ENCODE measurements at regions not wholly inside any gene's neighbourhood (a gene's known extent, or its start where the extent isn't known, plus 50 kb on each side); places are given as distances from the start of the nearest gene placed in this dataset.

- H3K4me3 ChIP-seq (ENCODE audit: control insufficient read depth, low read depth, low read length) = no peak overlapping the region
- DNase-seq (ENCODE audit: low read depth) = no peak
- TF ChIP-seq CTCF (conservative IDR thresholded peaks at IDR 0.05; ENCODE audit: control insufficient read depth, insufficient read depth, low read depth, low read length) = no peak
Measured at GRCh38 chr2:163302141-163302540, 433.7 kb downstream of the FIGN start.

GRCh38 chr2:163291790-163292189 lies 444.0 kb downstream of the FIGN start:
- DNase-seq (ENCODE audit: low read depth) = no peak
- TF ChIP-seq CTCF (conservative IDR thresholded peaks at IDR 0.05; ENCODE audit: control insufficient read depth, insufficient read depth, low read depth, low read length) = no peak
- no peak overlapping the region for H3K4me3 ChIP-seq (ENCODE audit: control insufficient read depth, low read depth, low read length)

GRCh38 chr2:163281717-163282116 lies 443.1 kb upstream of the KCNH7 start:
- H3K4me3 ChIP-seq (ENCODE audit: control insufficient read depth, low read depth, low read length) = no peak overlapping the region
- no peak for TF ChIP-seq CTCF (conservative IDR thresholded peaks at IDR 0.05; ENCODE audit: control insufficient read depth, insufficient read depth, low read depth, low read length)
- no peak for DNase-seq (ENCODE audit: low read depth)

GRCh38 chr2:163269374-163270021 lies 430.9 kb upstream of the KCNH7 start:
- H3K4me3 ChIP-seq (ENCODE audit: control insufficient read depth, low read depth, low read length) = no peak overlapping the region
- TF ChIP-seq CTCF (conservative IDR thresholded peaks at IDR 0.05; ENCODE audit: control insufficient read depth, insufficient read depth, low read depth, low read length) = no peak
- DNase-seq (ENCODE audit: low read depth) = no peak

DNA sequence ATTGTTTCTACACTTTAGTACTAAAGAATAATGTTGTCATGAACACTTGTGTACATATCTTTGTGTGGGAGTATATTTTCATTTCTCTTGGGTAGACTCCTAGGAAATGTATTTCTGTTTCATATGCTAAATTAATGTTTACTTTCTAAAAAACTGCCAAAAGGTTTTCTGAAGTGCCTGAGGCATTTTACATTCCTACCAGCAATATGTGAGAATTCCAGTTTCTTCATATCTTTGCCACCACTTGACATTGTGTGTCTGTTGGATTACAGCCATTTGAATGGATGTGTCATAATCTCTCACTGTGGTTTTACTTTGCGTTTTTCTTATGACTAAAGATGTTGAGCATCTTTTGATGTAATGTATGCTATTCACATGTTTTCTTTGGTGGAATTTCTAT lies 428.2 kb upstream of the KCNH7 start:
- H3K4me3 ChIP-seq (ENCODE audit: control insufficient read depth, low read depth, low read length) = no peak overlapping the region
- peak; percentile 28 for TF ChIP-seq CTCF (conservative IDR thresholded peaks at IDR 0.05; ENCODE audit: control insufficient read depth, insufficient read depth, low read depth, low read length)
- DNase-seq (ENCODE audit: low read depth) = peak; percentile 95

DNA sequence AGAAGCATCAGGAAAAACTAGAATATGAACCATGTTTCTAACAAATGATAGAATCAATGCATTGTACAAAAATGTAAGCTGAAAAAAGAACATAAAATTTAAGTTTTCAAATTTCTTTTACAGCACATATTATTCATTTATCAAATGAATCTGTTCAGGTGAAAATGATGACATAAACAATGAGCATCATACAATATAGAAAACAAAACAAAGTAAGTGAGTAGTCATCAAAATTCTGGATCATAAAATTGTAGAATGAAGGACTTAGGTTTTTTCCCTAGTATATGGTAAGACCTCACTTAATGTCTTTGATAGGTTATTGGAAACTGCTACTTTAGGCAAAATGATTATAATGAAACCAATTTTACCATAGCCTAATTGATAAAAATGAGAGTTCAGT lies 427.0 kb upstream of the KCNH7 start:
- no peak for TF ChIP-seq CTCF (conservative IDR thresholded peaks at IDR 0.05; ENCODE audit: control insufficient read depth, insufficient read depth, low read depth, low read length)
- DNase-seq (ENCODE audit: low read depth) = no peak
- H3K4me3 ChIP-seq (ENCODE audit: control insufficient read depth, low read depth, low read length) = no peak overlapping the region

DNA sequence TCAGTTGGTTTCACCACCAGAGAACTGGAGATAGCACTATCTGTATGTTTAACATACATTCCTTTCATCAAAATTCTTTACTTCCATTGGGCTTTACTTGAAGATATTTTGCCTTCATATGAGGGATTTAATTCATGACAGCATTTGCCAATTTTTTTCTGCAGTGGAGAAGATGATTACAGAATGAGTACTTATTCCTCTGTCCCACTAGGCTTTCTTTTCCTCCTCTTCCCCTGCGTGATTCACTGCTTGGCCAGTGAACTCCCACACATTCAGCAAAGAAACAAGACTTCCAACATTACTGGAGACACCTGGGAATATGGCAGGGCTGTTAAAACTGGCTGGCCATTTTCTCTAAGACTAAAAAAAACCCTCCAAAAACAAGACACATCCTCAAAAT lies 425.8 kb upstream of the KCNH7 start:
- no peak for TF ChIP-seq CTCF (conservative IDR thresholded peaks at IDR 0.05; ENCODE audit: control insufficient read depth, insufficient read depth, low read depth, low read length)
- no peak overlapping the region for H3K4me3 ChIP-seq (ENCODE audit: control insufficient read depth, low read depth, low read length)
- DNase-seq (ENCODE audit: low read depth) = peak; percentile 80

Data from fibroblast of mammary gland (primary cell).